H1 (cell line): ENCODE measurements at regions not wholly inside any gene's neighbourhood (a gene's known extent, or its start where the extent isn't known, plus 50 kb on each side); places are given as distances from the start of the nearest gene placed in this dataset.

ENCODE experiments used
- CTCF ChIP-seq, 3 experiments: IDR thresholded peaks; 1 replicate in 2 of 3; 2 replicates in 1 of 3; pipeline versions ENCODE4 v1.5.1 to v1.6.1; 2011; ENCODE audit warnings: low read length in 3 of 3, mild to moderate bottlenecking in 3 of 3, inconsistent platforms in 2 of 3, low read depth in 1 of 3, moderate library complexity in 1 of 3; ENCODE audit not compliant: insufficient read depth in 1 of 3; ENCODE audit errors: control extremely low read depth in 1 of 3
- EGR1 ChIP-seq: IDR thresholded peaks from 2 replicates; pipeline ENCODE4 v1.6.1; 2011; ENCODE audit warnings: low read depth, low read length, borderline replicate concordance

DNA sequence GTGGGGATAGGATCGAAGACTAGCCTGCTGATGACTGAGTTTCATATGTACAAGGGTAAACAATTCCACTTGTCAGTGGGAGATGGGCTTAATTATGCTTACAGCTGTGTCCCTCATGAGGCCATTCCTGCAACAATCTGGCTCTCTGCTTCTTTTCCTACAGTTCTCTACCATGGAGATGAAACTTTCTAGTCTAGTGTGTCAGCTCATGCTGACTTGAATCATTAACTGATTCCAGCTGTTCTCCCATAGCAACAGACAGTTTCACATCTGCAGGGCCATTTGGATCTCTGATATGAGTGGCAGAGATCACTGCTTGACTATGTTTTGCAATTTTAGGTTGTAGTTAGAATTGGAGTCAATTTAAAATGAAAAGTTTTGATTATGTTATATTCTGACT, 1251.7 kb upstream of the RAG2 start:
- TF ChIP-seq CTCF (IDR thresholded peaks at IDR 0.05; ENCODE audit: control extremely low read depth in 1 of 3, insufficient read depth in 1 of 3, low read depth in 1 of 3, low read length in 3 of 3) (no peak), EGR1 (no peak)
